Astrocyte (in vitro differentiated cells and primary cell): ENCODE measurements at regions not wholly inside any gene's neighbourhood (a gene's known extent, or its start where the extent isn't known, plus 50 kb on each side); places are given as distances from the start of the nearest gene placed in this dataset.

Source experiments
- DNase-seq: peaks from one replicate; pipeline ENCODE4 v3.0.0-alpha.2; 2010; ENCODE audit warnings: low read depth
- FAIRE-seq: peaks from 2 replicates; lab custom pipeline; 2011; peaks lifted over from hg19 to GRCh38; lab: Jason Lieb, UNC
- H2AFZ ChIP-seq: 2 replicates; pipeline ENCODE4 v1.6.0; 2012; ENCODE audit warnings: low read depth, low read length, inconsistent platforms
- H3K27ac ChIP-seq: 2 replicates; pipeline ENCODE4 v1.5.1; 2011; ENCODE audit warnings: low read depth, low read length, inconsistent platforms
- H3K27me3 ChIP-seq: 2 replicates; pipeline ENCODE4 v1.6.0; 2011; ENCODE audit warnings: low read length, inconsistent platforms; ENCODE audit not compliant: insufficient read depth
- H3K36me3 ChIP-seq: 2 replicates; pipeline ENCODE4 v1.5.1; 2011; ENCODE audit warnings: low read length, inconsistent platforms; ENCODE audit not compliant: insufficient read depth
- H3K4me1 ChIP-seq: 2 replicates; pipeline ENCODE4 v1.5.1; 2011; ENCODE audit warnings: low read length, inconsistent platforms; ENCODE audit not compliant: insufficient read depth
- H3K4me2 ChIP-seq: 2 replicates; pipeline ENCODE4 v1.6.0; 2012; ENCODE audit warnings: low read length, inconsistent platforms
- H3K4me3 ChIP-seq: 2 replicates; pipeline ENCODE4 v1.5.1; 2011; ENCODE audit warnings: low read depth, mild to moderate bottlenecking, low read length, inconsistent platforms; ENCODE audit not compliant: insufficient read depth
- H3K79me2 ChIP-seq: 2 replicates; pipeline ENCODE4 v1.6.0; 2012; ENCODE audit warnings: mild to moderate bottlenecking, low read length, inconsistent platforms; ENCODE audit not compliant: insufficient read depth
- H3K9ac ChIP-seq: 2 replicates; pipeline ENCODE4 v1.6.0; 2012; ENCODE audit warnings: mild to moderate bottlenecking, low read length, inconsistent platforms
- H3K9me3 ChIP-seq: 2 replicates; pipeline ENCODE4 v1.5.1; 2012; ENCODE audit warnings: low read depth, mild to moderate bottlenecking, low read length, inconsistent platforms; ENCODE audit not compliant: insufficient read depth
- H4K20me1 ChIP-seq: 2 replicates; pipeline ENCODE4 v1.6.0; 2012; ENCODE audit warnings: low read length, inconsistent platforms; ENCODE audit not compliant: insufficient read depth
- H3K27ac Mint-ChIP-seq: one replicate; pipeline ENCODE4 v1.8.0; 2021; ENCODE audit warnings: mild to moderate bottlenecking, mixed read lengths; ENCODE audit not compliant: unreplicated experiment
- H3K27me3 Mint-ChIP-seq: one replicate; pipeline ENCODE4 v1.8.0; 2021; ENCODE audit warnings: low read depth, mixed read lengths; ENCODE audit not compliant: unreplicated experiment
- H3K36me3 Mint-ChIP-seq: one replicate; pipeline ENCODE4 v1.8.0; 2021; ENCODE audit warnings: low read depth, mixed read lengths; ENCODE audit not compliant: unreplicated experiment
- H3K4me1 Mint-ChIP-seq: one replicate; pipeline ENCODE4 v1.8.0; 2021; ENCODE audit warnings: low read depth, mixed read lengths; ENCODE audit not compliant: unreplicated experiment
- H3K4me3 Mint-ChIP-seq: one replicate; pipeline ENCODE4 v1.8.0; 2021; ENCODE audit warnings: mild to moderate bottlenecking, moderate library complexity, mixed read lengths; ENCODE audit not compliant: unreplicated experiment
- H3K9me3 Mint-ChIP-seq: one replicate; pipeline ENCODE4 v1.8.0; 2021; ENCODE audit warnings: mild to moderate bottlenecking, mixed read lengths; ENCODE audit not compliant: unreplicated experiment
- CTCF ChIP-seq: IDR thresholded peaks from 2 replicates; pipeline ENCODE4 v1.5.1; 2011; ENCODE audit warnings: low read depth, mild to moderate bottlenecking, inconsistent platforms, low read length, moderate library complexity; ENCODE audit not compliant: insufficient read depth
- EZH2 ChIP-seq: IDR thresholded peaks from 2 replicates; pipeline ENCODE4 v1.6.1; 2012; ENCODE audit warnings: mild to moderate bottlenecking, low read length, inconsistent platforms; ENCODE audit not compliant: insufficient read depth

GRCh38 chr12:127888943-127889719 is 377.8 kb upstream of the TMEM132C start:
- H3K79me2 ChIP-seq, result no peaks in the 10 kb centered on the region
- FAIRE-seq (no peak), DNase-seq (peak; percentile 4)
- H3K9ac ChIP-seq, result no peak overlapping the region
- H3K9me3 ChIP-seq, result no peaks in the 10 kb centered on the region
- peaks cover 3% of the 10 kb centered on the region for H3K9me3 Mint-ChIP-seq
- no peaks in the 10 kb centered on the region for H3K36me3 ChIP-seq
- H3K4me1 Mint-ChIP-seq, result no peaks in the 10 kb centered on the region
- no peaks in the 10 kb centered on the region for H3K27me3 Mint-ChIP-seq
- H3K27me3 ChIP-seq, result no peaks in the 10 kb centered on the region
- TF ChIP-seq CTCF, result no peak
- no peak for TF ChIP-seq EZH2
- no peaks in the 10 kb centered on the region for H3K4me1 ChIP-seq
- no peaks in the 10 kb centered on the region for H3K36me3 Mint-ChIP-seq
- no peak overlapping the region for H3K4me2 ChIP-seq
- H3K27ac ChIP-seq, result no peak overlapping the region
- no peak overlapping the region for H3K4me3 Mint-ChIP-seq
- no peak overlapping the region for H3K4me3 ChIP-seq
- no peaks in the 10 kb centered on the region for H4K20me1 ChIP-seq
- H3K27ac Mint-ChIP-seq, result no peak overlapping the region
- H2AFZ ChIP-seq, result no peak overlapping the region

GRCh38 chr12:127893895-127894609 is 372.9 kb upstream of the TMEM132C start:
- Histone ChIP-seq H4K20me1 (no peaks in the 10 kb centered on the region), H3K9me3 (no peaks in the 10 kb centered on the region), H3K4me1 (no peaks in the 10 kb centered on the region), H3K27ac (no peak overlapping the region), H3K4me3 (no peak overlapping the region), H2AFZ (no peak overlapping the region), H3K27me3 (no peaks in the 10 kb centered on the region), H3K9ac (no peak overlapping the region), H3K79me2 (no peaks in the 10 kb centered on the region), H3K36me3 (no peaks in the 10 kb centered on the region), H3K4me2 (no peak overlapping the region)
- Mint-ChIP-seq H3K27me3 (no peaks in the 10 kb centered on the region), H3K4me1 (no peaks in the 10 kb centered on the region), H3K9me3 (peaks cover 3% of the 10 kb centered on the region), H3K36me3 (no peaks in the 10 kb centered on the region), H3K27ac (no peak overlapping the region), H3K4me3 (no peak overlapping the region)
- no peak for DNase-seq
- no peak for TF ChIP-seq EZH2
- TF ChIP-seq CTCF, result peak; percentile 24
- FAIRE-seq, result no peak
